IMR-90 (cell line): ENCODE measurements at regions not wholly inside any gene's neighbourhood (a gene's known extent, or its start where the extent isn't known, plus 50 kb on each side); places are given as distances from the start of the nearest gene placed in this dataset.

Experiments used
- ATAC-seq: fragments of 200-7000 bp; cut with Tn5 transposase; 2 replicates; pipeline ENCODE4 v1.9.1; 2020; ENCODE audit warnings: low read depth, mild to moderate bottlenecking, moderate library complexity
- BruUV-seq: library from RNA; stranded (reverse); fragments of 400-500 nt; replicated peaks from 2 replicates; lab custom pipeline; 2021; lab: Mats Ljungman, UMichigan
- CTCF ChIA-PET: fragments of 300-600 bp; formaldehyde crosslinking; extraction: SDS; loops from one replicate; lab custom pipeline; 2021; ENCODE audit warnings: antibody characterized with exemption; lab: Yijun Ruan, JAX
- POLR2A ChIA-PET: fragments of 300-600 bp; sonication (Branson Sonifier 250); formaldehyde crosslinking; loops from one replicate; lab custom pipeline; 2022; ENCODE audit warnings: antibody characterized with exemption; ENCODE audit not compliant: unreplicated experiment; lab: Charles Lee
- DNase-seq: peaks from one replicate; pipeline ENCODE4 v3.0.0; 2013
- H2AFZ ChIP-seq: replicated peaks from 2 replicates; pipeline ENCODE3; 2013; ENCODE audit warnings: low read length, mild to moderate bottlenecking; ENCODE audit not compliant: poor library complexity
- H2AK5ac ChIP-seq: 2 replicates; pipeline ENCODE4 v1.6.1; 2013; ENCODE audit warnings: low read depth, low read length, inconsistent platforms
- H2AK9ac ChIP-seq: replicated peaks from 2 replicates; pipeline ENCODE3; 2013; ENCODE audit warnings: mild to moderate bottlenecking, low read depth, low read length, moderate library complexity; ENCODE audit not compliant: poor library complexity
- H2BK120ac ChIP-seq: 2 replicates; pipeline ENCODE4 v1.6.1; 2013; ENCODE audit warnings: low read depth, low read length, inconsistent platforms
- H2BK15ac ChIP-seq: 3 replicates; pipeline ENCODE4 v1.6.1; 2013; ENCODE audit warnings: low read depth, low read length, inconsistent platforms
- H2BK20ac ChIP-seq: 2 replicates; pipeline ENCODE4 v1.6.1; 2013; ENCODE audit warnings: low read depth, mild to moderate bottlenecking, inconsistent platforms, low read length, moderate library complexity
- H2BK5ac ChIP-seq: 2 replicates; pipeline ENCODE4 v1.6.1; 2013; ENCODE audit warnings: mild to moderate bottlenecking, low read depth, low read length, inconsistent platforms; ENCODE audit not compliant: poor library complexity, severe bottlenecking
- H3K14ac ChIP-seq: replicated peaks from 2 replicates; pipeline ENCODE4 v1.6.1; 2013; ENCODE audit warnings: low read depth, low read length, inconsistent platforms
- H3K18ac ChIP-seq: 2 replicates; pipeline ENCODE4 v1.6.1; 2013; ENCODE audit warnings: low read depth, low read length, control low read depth
- H3K23ac ChIP-seq: 2 replicates; pipeline ENCODE4 v1.6.1; 2013; ENCODE audit warnings: low read depth, low read length, inconsistent platforms
- H3K27ac ChIP-seq: 2 replicates; pipeline ENCODE4 v1.5.1; 2013; ENCODE audit warnings: mild to moderate bottlenecking, control low read depth, low read length; ENCODE audit not compliant: insufficient read depth
- H3K27me3 ChIP-seq: 2 replicates; pipeline ENCODE4 v1.6.1; 2013; ENCODE audit warnings: low read length; ENCODE audit not compliant: control insufficient read depth, insufficient read depth
- H3K36me3 ChIP-seq: 2 replicates; pipeline ENCODE4 v1.6.1; 2013; ENCODE audit warnings: low read length, mixed read lengths; ENCODE audit not compliant: control insufficient read depth, insufficient read depth
- H3K4ac ChIP-seq: 2 replicates; pipeline ENCODE4 v1.6.1; 2013; ENCODE audit warnings: low read depth, low read length, inconsistent platforms
- H3K4me1 ChIP-seq: 2 replicates; pipeline ENCODE4 v1.6.1; 2013; ENCODE audit warnings: low read length, mixed read lengths; ENCODE audit not compliant: control insufficient read depth, insufficient read depth
- H3K4me2 ChIP-seq: 2 replicates; pipeline ENCODE4 v1.6.1; 2013; ENCODE audit warnings: low read depth, mild to moderate bottlenecking, control low read depth, low read length, moderate library complexity
- H3K4me3 ChIP-seq: 2 replicates; pipeline ENCODE4 v1.5.1; 2013; ENCODE audit warnings: low read depth, mild to moderate bottlenecking, control low read depth, low read length, moderate library complexity; ENCODE audit not compliant: insufficient read depth
- H3K56ac ChIP-seq: 2 replicates; pipeline ENCODE4 v1.6.1; 2013; ENCODE audit warnings: low read length, inconsistent platforms; ENCODE audit not compliant: insufficient read depth; ENCODE audit errors: extremely low read depth
- H3K79me1 ChIP-seq, 2 experiments: 2 replicates each; pipeline ENCODE4 v1.6.1; 2013; ENCODE audit warnings: low read length in 2 of 2, inconsistent platforms in 1 of 2, low read depth in 1 of 2
- H3K9ac ChIP-seq: 2 replicates; pipeline ENCODE4 v1.6.1; 2013; ENCODE audit warnings: low read depth, low read length, control low read depth
- H3K9me1 ChIP-seq: 2 replicates; pipeline ENCODE4 v1.6.1; 2013; ENCODE audit warnings: low read length, inconsistent platforms; ENCODE audit not compliant: insufficient read depth
- H3K9me3 ChIP-seq: 2 replicates; pipeline ENCODE4 v1.6.1; 2013; ENCODE audit warnings: low read length; ENCODE audit not compliant: control insufficient read depth, insufficient read depth
- H4K20me1 ChIP-seq: 2 replicates; pipeline ENCODE4 v1.6.1; 2013; ENCODE audit warnings: low read length, inconsistent platforms; ENCODE audit not compliant: insufficient read depth
- H4K5ac ChIP-seq: 2 replicates; pipeline ENCODE4 v1.6.1; 2013; ENCODE audit warnings: mild to moderate bottlenecking, low read depth, low read length, control low read depth
- H4K8ac ChIP-seq, 2 experiments: 2 replicates each; pipeline ENCODE4 v1.6.1; 2013; ENCODE audit warnings: low read depth in 2 of 2, low read length in 2 of 2, control low read depth in 1 of 2, inconsistent platforms in 1 of 2
- H4K91ac ChIP-seq: 2 replicates; pipeline ENCODE4 v1.6.1; 2013; ENCODE audit warnings: low read depth, low read length, inconsistent platforms; ENCODE audit not compliant: insufficient read depth
- CEBPB ChIP-seq: IDR thresholded peaks from 2 replicates; pipeline ENCODE4 v1.6.1; 2012; ENCODE audit warnings: low read depth, low read length, improper control_type of control experiment
- CHD1 ChIP-seq: IDR thresholded peaks from 2 replicates; pipeline ENCODE4 v1.6.1; 2012; ENCODE audit warnings: low read depth, low read length, improper control_type of control experiment
- FOS ChIP-seq: fragments of 150-350 bp; IDR thresholded peaks from 2 replicates; pipeline ENCODE4 v1.6.1; 2016; ENCODE audit warnings: low read depth, low read length
- MXI1 ChIP-seq: IDR thresholded peaks from 2 replicates; pipeline ENCODE4 v1.6.1; 2012; ENCODE audit warnings: low read depth, mild to moderate bottlenecking, low read length, moderate library complexity, borderline replicate concordance
- NFE2L2 ChIP-seq: fragments of 150-350 bp; IDR thresholded peaks from 2 replicates; pipeline ENCODE4 v1.6.1; 2016; ENCODE audit warnings: low read depth, mild to moderate bottlenecking, low read length
- POLR2A ChIP-seq: IDR thresholded peaks from 2 replicates; pipeline ENCODE4 v1.6.1; 2012; ENCODE audit warnings: mild to moderate bottlenecking, low read depth, low read length
- RFX5 ChIP-seq: IDR thresholded peaks from 2 replicates; pipeline ENCODE4 v1.8.0; 2012; ENCODE audit warnings: low read depth, mild to moderate bottlenecking, low read length, moderate library complexity
- WGBS, 2 experiments: methylation state at CpG; one replicate each; pipeline versions ENCODE4 v1.1.5 to v1.1.7; 2013; ENCODE audit warnings: missing lambda C conversion rate in 2 of 2; ENCODE audit not compliant: insufficient read length in 1 of 2; ENCODE audit errors: extremely low coverage in 2 of 2; 5-methylcytosine and 5-hydroxymethylcytosine counted together
- dilution Hi-C: fragments of 300-500 bp; cut with HindIII; formaldehyde crosslinking; loops from one replicate; pipeline ENCODE4 v1.14.3; 2018; ENCODE audit warnings: low sequenced_read_pairs; ENCODE audit not compliant: unreplicated experiment
- in situ Hi-C: fragments of 300-500 bp; cut with MboI; formaldehyde crosslinking; loops from 3 replicates; pipeline ENCODE4 v1.14.3; 2019; ENCODE audit warnings: low sequenced_read_pairs, inconsistent platforms, mixed read lengths
- intact Hi-C: fragments of 100-400 bp; cut with micrococcal nuclease; formaldehyde crosslinking; loops from 2 replicates; pipeline ENCODE4 v1.10.0; 2022
- TF ChIP-seq, protein P1 (sequence below): fragments of 150-350 bp; IDR thresholded peaks from 2 replicates; pipeline ENCODE4 v1.6.1; 2017; ENCODE audit warnings: mild to moderate bottlenecking, antibody characterized with exemption, low read length, low read depth
- TF ChIP-seq, protein P2 (sequence below): conservative IDR thresholded peaks from 2 replicates; pipeline ENCODE4 v1.5.1; 2012; ENCODE audit warnings: mild to moderate bottlenecking, low read depth, low read length, improper control_type of control experiment

DNA sequence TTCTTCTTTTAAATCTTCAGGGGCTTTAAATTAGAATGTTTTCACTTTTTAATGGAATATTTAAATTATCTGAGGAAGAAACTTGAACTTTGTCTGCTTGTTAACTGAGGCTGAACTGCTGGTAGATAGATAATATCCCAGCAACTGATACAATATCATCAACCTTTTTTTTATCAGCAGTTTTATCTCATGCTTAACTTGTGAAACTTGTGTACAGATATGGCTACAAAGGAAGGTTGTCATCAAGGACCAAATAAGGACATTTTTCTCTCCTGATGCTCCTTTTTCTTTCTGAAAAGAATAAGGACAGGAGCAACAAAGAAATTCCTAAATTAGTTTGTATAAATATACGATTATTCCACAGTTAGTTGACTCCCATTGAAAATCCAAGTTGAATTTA is 66.4 kb upstream of the KBTBD8 start:
- H2AK9ac ChIP-seq, result no peak overlapping the region
- H2BK120ac ChIP-seq, result no peak overlapping the region
- H4K5ac ChIP-seq, result no peak overlapping the region
- H2AK5ac ChIP-seq, result no peak overlapping the region
- H3K79me1 ChIP-seq, result no peaks in the 10 kb centered on the region
- DNase-seq (no peak), ATAC-seq (no peak)
- H3K27me3 ChIP-seq, result peaks cover 7% of the 10 kb centered on the region
- H3K9me1 ChIP-seq, result no peaks in the 10 kb centered on the region
- no peak overlapping the region for H3K27ac ChIP-seq
- H3K9ac ChIP-seq, result no peak overlapping the region
- H3K4me3 ChIP-seq, result no peak overlapping the region
- no peak overlapping the region for H3K23ac ChIP-seq
- H3K4me2 ChIP-seq, result no peak overlapping the region
- no TSS peak for BruUV-seq
- CTCF ChIA-PET, result no interaction called here
- H2BK15ac ChIP-seq, result no peak overlapping the region
- H3K4ac ChIP-seq, result no peak overlapping the region
- no CpG with 5 or more reads among the region's 1 CpG for WGBS, 2 experiments
- H4K8ac ChIP-seq, result no peak overlapping the region
- POLR2A ChIA-PET, result no interaction called here
- no peak overlapping the region for H4K91ac ChIP-seq
- no peak overlapping the region for H2AFZ ChIP-seq
- no peaks in the 10 kb centered on the region for H3K9me3 ChIP-seq
- H3K18ac ChIP-seq, result no peak overlapping the region
- in situ Hi-C loops, result loop anchor here (25.0 kb wide), 1 partner anchor 1956 kb away; no protein-coding TSS in a partner anchor
- H4K20me1 ChIP-seq, result no peaks in the 10 kb centered on the region
- H2BK5ac ChIP-seq, result no peak overlapping the region
- H3K14ac ChIP-seq, result no peak overlapping the region
- dilution Hi-C loops, result no loop called here
- TF ChIP-seq NFE2L2, result no peak
- no peak for TF ChIP-seq CHD1
- TF ChIP-seq, protein P1, sequence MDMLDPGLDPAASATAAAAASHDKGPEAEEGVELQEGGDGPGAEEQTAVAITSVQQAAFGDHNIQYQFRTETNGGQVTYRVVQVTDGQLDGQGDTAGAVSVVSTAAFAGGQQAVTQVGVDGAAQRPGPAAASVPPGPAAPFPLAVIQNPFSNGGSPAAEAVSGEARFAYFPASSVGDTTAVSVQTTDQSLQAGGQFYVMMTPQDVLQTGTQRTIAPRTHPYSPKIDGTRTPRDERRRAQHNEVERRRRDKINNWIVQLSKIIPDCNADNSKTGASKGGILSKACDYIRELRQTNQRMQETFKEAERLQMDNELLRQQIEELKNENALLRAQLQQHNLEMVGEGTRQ, result no peak
- TF ChIP-seq MXI1, result no peak
- TF ChIP-seq RFX5, result no peak
- TF ChIP-seq, protein P2, sequence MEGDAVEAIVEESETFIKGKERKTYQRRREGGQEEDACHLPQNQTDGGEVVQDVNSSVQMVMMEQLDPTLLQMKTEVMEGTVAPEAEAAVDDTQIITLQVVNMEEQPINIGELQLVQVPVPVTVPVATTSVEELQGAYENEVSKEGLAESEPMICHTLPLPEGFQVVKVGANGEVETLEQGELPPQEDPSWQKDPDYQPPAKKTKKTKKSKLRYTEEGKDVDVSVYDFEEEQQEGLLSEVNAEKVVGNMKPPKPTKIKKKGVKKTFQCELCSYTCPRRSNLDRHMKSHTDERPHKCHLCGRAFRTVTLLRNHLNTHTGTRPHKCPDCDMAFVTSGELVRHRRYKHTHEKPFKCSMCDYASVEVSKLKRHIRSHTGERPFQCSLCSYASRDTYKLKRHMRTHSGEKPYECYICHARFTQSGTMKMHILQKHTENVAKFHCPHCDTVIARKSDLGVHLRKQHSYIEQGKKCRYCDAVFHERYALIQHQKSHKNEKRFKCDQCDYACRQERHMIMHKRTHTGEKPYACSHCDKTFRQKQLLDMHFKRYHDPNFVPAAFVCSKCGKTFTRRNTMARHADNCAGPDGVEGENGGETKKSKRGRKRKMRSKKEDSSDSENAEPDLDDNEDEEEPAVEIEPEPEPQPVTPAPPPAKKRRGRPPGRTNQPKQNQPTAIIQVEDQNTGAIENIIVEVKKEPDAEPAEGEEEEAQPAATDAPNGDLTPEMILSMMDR, result no peak
- TF ChIP-seq POLR2A, result no peak
- no peak for TF ChIP-seq FOS
- no peak for TF ChIP-seq CEBPB
- H3K36me3 ChIP-seq, result no peaks in the 10 kb centered on the region
- no peaks in the 10 kb centered on the region for H3K4me1 ChIP-seq
- H2BK20ac ChIP-seq, result no peak overlapping the region
- intact Hi-C loops, result loop anchor here (2.0 kb wide), 1 partner anchor 99 kb away; no protein-coding TSS in a partner anchor
- no peak overlapping the region for H3K56ac ChIP-seq
